ENCODE measurements at regions not wholly inside any gene's neighbourhood (a gene's known extent, or its start where the extent isn't known, plus 50 kb on each side); places are given as distances from the start of the nearest gene placed in this dataset.

- Histone ChIP-seq H3K4me1 (no peaks in the 10 kb centered on the region), H3K36me3 (no peaks in the 10 kb centered on the region), H3K27me3 (no peaks in the 10 kb centered on the region), H3K9me3 (no peaks in the 10 kb centered on the region; the same call in 1 of the 2 replicates), H3K4me3 (ENCODE audit: low read depth, low read length) (no peak overlapping the region)
- no peak for DNase-seq
- no peak for TF ChIP-seq CTCF (IDR thresholded peaks at IDR 0.05; ENCODE audit: low read depth, low read length)
These were observed 307.7 kb downstream of the MMUT start for GRCh38 chr6:49155316-49155715.

- H3K4me1 ChIP-seq: no peaks in the 10 kb centered on the region
- no peak overlapping the region for H3K4me3 ChIP-seq (ENCODE audit: low read depth, low read length)
- H3K27me3 ChIP-seq: no peaks in the 10 kb centered on the region
- no peaks in the 10 kb centered on the region for H3K36me3 ChIP-seq
- H3K9me3 ChIP-seq: no peaks in the 10 kb centered on the region; the same call in 1 of the 2 replicates
- no peak for TF ChIP-seq CTCF (IDR thresholded peaks at IDR 0.05; ENCODE audit: low read depth, low read length)
- no peak for DNase-seq
These were observed 311.1 kb downstream of the MMUT start for GRCh38 chr6:49151957-49152356.

- no peak for DNase-seq
- Histone ChIP-seq H3K4me1 (no peaks in the 10 kb centered on the region), H3K36me3 (no peaks in the 10 kb centered on the region), H3K9me3 (no peaks in the 10 kb centered on the region; the same call in 1 of the 2 replicates), H3K27me3 (no peaks in the 10 kb centered on the region), H3K4me3 (ENCODE audit: low read depth, low read length) (no peak overlapping the region)
- TF ChIP-seq CTCF (IDR thresholded peaks at IDR 0.05; ENCODE audit: low read depth, low read length): no peak
These were observed 311.6 kb downstream of the MMUT start for GRCh38 chr6:49151461-49151860.

GRCh38 chr6:49151033-49151432, 312.0 kb downstream of the MMUT start:
- TF ChIP-seq CTCF (IDR thresholded peaks at IDR 0.05; ENCODE audit: low read depth, low read length): no peak
- H3K36me3 ChIP-seq: no peaks in the 10 kb centered on the region
- no peaks in the 10 kb centered on the region for H3K4me1 ChIP-seq
- no peaks in the 10 kb centered on the region; the same call in 1 of the 2 replicates for H3K9me3 ChIP-seq
- no peak overlapping the region for H3K4me3 ChIP-seq (ENCODE audit: low read depth, low read length)
- H3K27me3 ChIP-seq: no peaks in the 10 kb centered on the region
- no peak for DNase-seq

- TF ChIP-seq CTCF (IDR thresholded peaks at IDR 0.05; ENCODE audit: low read depth, low read length): no peak
- Histone ChIP-seq H3K36me3 (no peaks in the 10 kb centered on the region), H3K4me1 (no peaks in the 10 kb centered on the region), H3K4me3 (ENCODE audit: low read depth, low read length) (no peak overlapping the region), H3K9me3 (no peaks in the 10 kb centered on the region), H3K27me3 (no peaks in the 10 kb centered on the region)
- no peak for DNase-seq
These were observed 317.8 kb downstream of the MMUT start for GRCh38 chr6:49145280-49145679.

GRCh38 chr6:49142421-49143151, 320.5 kb downstream of the MMUT start:
- no peaks in the 10 kb centered on the region for H3K4me1 ChIP-seq
- no peaks in the 10 kb centered on the region for H3K27me3 ChIP-seq
- DNase-seq: no peak
- H3K36me3 ChIP-seq: no peaks in the 10 kb centered on the region
- no peaks in the 10 kb centered on the region for H3K9me3 ChIP-seq
- no peak for TF ChIP-seq CTCF (IDR thresholded peaks at IDR 0.05; ENCODE audit: low read depth, low read length)
- no peak overlapping the region for H3K4me3 ChIP-seq (ENCODE audit: low read depth, low read length)
